ENCODE measurements at regions not wholly inside any gene's neighbourhood (a gene's known extent, or its start where the extent isn't known, plus 50 kb on each side); places are given as distances from the start of the nearest gene placed in this dataset.

DNA sequence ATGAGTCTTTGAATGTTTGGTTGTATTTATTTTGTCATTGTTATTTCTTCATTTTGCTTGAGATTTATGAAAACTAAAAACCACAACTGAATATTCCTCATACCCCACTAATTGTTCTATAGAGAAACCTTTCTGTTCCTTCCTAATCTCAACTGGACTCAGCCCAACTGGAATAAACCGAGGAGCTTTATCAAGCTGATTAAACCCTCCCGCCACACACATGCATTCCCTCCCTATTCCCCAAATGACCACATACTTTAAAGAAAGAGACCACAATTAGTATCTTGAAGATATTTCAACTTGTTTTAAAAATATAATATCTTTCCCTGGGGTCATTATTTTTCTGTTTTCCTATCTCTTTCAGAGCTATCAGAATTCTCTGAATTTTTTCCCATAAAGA is 107.5 kb downstream of the OSR1 start:
- DNase-seq: no peak
- Histone ChIP-seq H3K36me3 (ENCODE audit: insufficient read depth, low read length) (no peaks in the 10 kb centered on the region), H3K27ac (ENCODE audit: low read length) (no peak overlapping the region), H3K27me3 (ENCODE audit: low read length) (no peaks in the 10 kb centered on the region), H3K9ac (ENCODE audit: low read length) (no peak overlapping the region), H2AFZ (ENCODE audit: low read length) (no peak overlapping the region), H4K20me1 (ENCODE audit: insufficient read depth, low read depth, low read length) (no peaks in the 10 kb centered on the region), H3K79me2 (ENCODE audit: low read length) (no peaks in the 10 kb centered on the region), H3K4me1 (ENCODE audit: low read length) (no peaks in the 10 kb centered on the region), H3K9me2 (replicated peaks; ENCODE audit: insufficient read depth, low read length) (no peaks in the 10 kb centered on the region), H3K4me3 (ENCODE audit: low read length) (no peak overlapping the region), H3K4me2 (ENCODE audit: low read depth, low read length, poor library complexity, severe bottlenecking) (no peak overlapping the region), H3K9me3 (ENCODE audit: low read length) (no peaks in the 10 kb centered on the region)

DNA sequence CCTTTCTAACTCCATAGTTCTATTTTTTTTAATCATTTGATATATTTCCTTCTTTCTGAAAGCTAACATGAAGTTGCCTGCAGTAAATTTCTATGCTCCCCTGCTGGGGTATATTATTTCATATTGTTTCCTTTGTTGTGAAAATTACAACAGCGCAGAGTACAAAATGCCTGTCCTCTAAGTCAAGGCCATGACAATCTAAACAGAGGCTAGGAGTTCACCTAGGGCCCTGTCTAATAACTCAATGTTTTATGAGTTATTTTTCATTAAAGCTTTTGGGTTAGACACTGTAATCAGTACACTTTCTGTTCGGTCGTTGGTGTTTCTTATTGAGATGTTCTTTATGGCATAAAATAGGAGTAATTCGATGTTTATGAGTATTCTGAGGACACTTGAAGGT is 111.2 kb downstream of the OSR1 start:
- Histone ChIP-seq H3K4me1 (ENCODE audit: low read length) (no peaks in the 10 kb centered on the region), H3K4me3 (ENCODE audit: low read length) (no peak overlapping the region), H3K36me3 (ENCODE audit: insufficient read depth, low read length) (no peaks in the 10 kb centered on the region), H3K9me2 (replicated peaks; ENCODE audit: insufficient read depth, low read length) (no peaks in the 10 kb centered on the region), H4K20me1 (ENCODE audit: insufficient read depth, low read depth, low read length) (no peaks in the 10 kb centered on the region), H3K9ac (ENCODE audit: low read length) (no peak overlapping the region), H3K27me3 (ENCODE audit: low read length) (no peaks in the 10 kb centered on the region), H3K4me2 (ENCODE audit: low read depth, low read length, poor library complexity, severe bottlenecking) (no peak overlapping the region), H3K9me3 (ENCODE audit: low read length) (no peaks in the 10 kb centered on the region), H2AFZ (ENCODE audit: low read length) (no peak overlapping the region), H3K79me2 (ENCODE audit: low read length) (no peaks in the 10 kb centered on the region), H3K27ac (ENCODE audit: low read length) (no peak overlapping the region)
- no peak for DNase-seq

DNA sequence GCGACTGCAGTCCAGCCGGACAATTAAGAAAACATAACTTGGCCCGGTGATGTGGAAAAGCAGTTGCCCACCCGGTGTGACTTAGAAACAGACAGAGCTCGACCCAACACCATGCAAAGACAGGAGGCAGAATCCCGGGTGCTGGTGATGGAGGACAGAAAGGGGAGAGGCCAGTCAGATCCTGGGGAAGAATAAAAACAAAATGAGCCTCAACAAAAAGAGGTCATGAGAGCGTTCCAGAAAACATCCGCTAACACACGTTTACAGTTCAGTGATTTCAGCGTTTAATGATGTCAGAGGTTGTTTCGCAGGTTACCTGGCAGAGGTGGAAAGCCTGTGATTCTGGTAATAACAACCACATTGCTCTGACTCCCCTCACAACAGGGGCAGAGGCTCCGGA is 111.9 kb downstream of the OSR1 start:
- DNase-seq: no peak
- Histone ChIP-seq H3K4me2 (ENCODE audit: low read depth, low read length, poor library complexity, severe bottlenecking) (no peak overlapping the region), H3K27ac (ENCODE audit: low read length) (no peak overlapping the region), H3K4me1 (ENCODE audit: low read length) (no peaks in the 10 kb centered on the region), H3K4me3 (ENCODE audit: low read length) (no peak overlapping the region), H3K9ac (ENCODE audit: low read length) (no peak overlapping the region), H3K27me3 (ENCODE audit: low read length) (no peaks in the 10 kb centered on the region), H3K9me3 (ENCODE audit: low read length) (no peaks in the 10 kb centered on the region), H4K20me1 (ENCODE audit: insufficient read depth, low read depth, low read length) (no peaks in the 10 kb centered on the region), H3K36me3 (ENCODE audit: insufficient read depth, low read length) (no peaks in the 10 kb centered on the region), H3K79me2 (ENCODE audit: low read length) (no peaks in the 10 kb centered on the region), H3K9me2 (replicated peaks; ENCODE audit: insufficient read depth, low read length) (no peaks in the 10 kb centered on the region), H2AFZ (ENCODE audit: low read length) (no peak overlapping the region)

DNA sequence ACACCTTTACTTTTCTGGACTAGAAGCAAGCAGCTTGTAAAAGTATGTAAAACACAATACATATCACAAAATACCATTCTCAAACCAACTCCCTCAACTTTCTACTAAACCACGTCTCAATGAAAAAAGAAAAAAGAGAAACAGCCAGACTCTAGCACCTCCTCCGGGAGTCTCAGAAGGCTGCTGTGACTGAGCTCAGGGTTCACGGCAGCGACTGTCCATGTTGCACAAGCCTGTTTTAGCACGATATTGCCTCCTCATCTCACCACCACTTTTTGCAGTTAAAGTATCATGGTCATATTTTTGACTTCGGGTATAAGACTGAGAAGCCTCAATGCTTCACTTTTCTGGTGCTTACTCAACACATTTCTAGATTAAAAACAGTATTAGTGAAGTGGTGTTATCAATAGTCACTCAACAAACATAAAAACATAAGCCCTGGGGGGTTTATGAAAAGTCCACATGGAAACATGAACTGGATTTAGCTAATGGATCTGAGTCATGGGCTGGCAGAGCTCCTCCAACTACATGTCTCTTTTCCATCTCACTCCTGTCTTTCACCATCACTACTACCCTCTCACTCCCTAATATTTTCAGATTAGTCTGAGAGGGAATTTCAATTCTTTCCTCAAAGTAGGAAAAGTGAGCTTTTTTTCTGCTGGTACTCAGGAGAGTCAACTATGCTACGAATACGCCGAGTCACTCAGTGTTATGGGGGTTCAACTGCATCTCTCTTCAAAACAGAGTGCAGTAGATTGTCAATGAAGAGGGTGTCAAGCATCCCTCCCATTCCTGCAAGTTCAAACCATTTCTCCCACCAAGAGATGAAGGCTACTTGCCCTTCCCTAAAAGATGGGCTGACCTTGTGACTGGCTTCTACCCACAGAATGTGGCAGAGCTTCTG is 113.7 kb downstream of the OSR1 start:
- no peaks in the 10 kb centered on the region for H3K9me2 ChIP-seq (replicated peaks; ENCODE audit: insufficient read depth, low read length)
- H3K9me3 ChIP-seq (ENCODE audit: low read length): no peaks in the 10 kb centered on the region
- DNase-seq: no peak
- H2AFZ ChIP-seq (ENCODE audit: low read length): no peak overlapping the region
- no peaks in the 10 kb centered on the region for H3K36me3 ChIP-seq (ENCODE audit: insufficient read depth, low read length)
- H3K79me2 ChIP-seq (ENCODE audit: low read length): no peaks in the 10 kb centered on the region
- H3K4me3 ChIP-seq (ENCODE audit: low read length): no peak overlapping the region
- H3K27ac ChIP-seq (ENCODE audit: low read length): no peak overlapping the region
- H4K20me1 ChIP-seq (ENCODE audit: insufficient read depth, low read depth, low read length): no peaks in the 10 kb centered on the region
- H3K4me1 ChIP-seq (ENCODE audit: low read length): no peaks in the 10 kb centered on the region
- no peaks in the 10 kb centered on the region for H3K27me3 ChIP-seq (ENCODE audit: low read length)
- H3K9ac ChIP-seq (ENCODE audit: low read length): no peak overlapping the region
- no peak overlapping the region for H3K4me2 ChIP-seq (ENCODE audit: low read depth, low read length, poor library complexity, severe bottlenecking)

DNA sequence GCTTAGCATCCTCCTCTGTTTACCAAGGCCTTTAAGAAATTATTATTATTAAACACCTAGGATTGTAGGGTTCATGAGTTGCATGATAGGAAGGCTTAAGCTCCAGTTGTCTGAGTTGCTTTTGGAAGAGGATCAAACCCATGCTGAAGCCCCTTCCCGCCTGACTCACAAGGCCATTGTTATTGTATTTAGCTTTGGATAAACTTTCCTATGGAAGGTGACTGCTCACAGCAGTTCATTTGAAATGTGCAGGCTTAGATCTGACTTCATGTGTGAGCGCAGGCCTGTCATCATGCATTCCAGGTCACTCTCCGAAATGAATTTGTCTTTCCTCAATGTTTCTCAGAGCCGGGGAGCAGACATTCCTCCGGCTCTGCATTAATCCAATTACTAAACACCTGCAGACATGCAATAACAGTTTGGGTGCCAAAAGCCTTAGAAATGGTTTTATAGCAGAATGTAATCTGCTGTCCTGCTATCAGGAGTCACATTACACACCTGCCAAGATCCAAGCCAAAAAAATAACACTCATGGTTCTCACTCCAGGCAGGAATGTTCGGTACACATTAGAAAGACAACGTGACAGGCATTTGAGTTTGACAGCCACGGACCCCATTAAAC is 119.9 kb downstream of the OSR1 start:
- Histone ChIP-seq H3K4me3 (ENCODE audit: low read length) (no peak overlapping the region), H3K79me2 (ENCODE audit: low read length) (no peaks in the 10 kb centered on the region), H3K27me3 (ENCODE audit: low read length) (no peaks in the 10 kb centered on the region), H3K27ac (ENCODE audit: low read length) (no peak overlapping the region), H3K36me3 (ENCODE audit: insufficient read depth, low read length) (no peaks in the 10 kb centered on the region), H3K9me3 (ENCODE audit: low read length) (no peaks in the 10 kb centered on the region), H3K9me2 (replicated peaks; ENCODE audit: insufficient read depth, low read length) (no peaks in the 10 kb centered on the region), H3K4me2 (ENCODE audit: low read depth, low read length, poor library complexity, severe bottlenecking) (no peak overlapping the region), H3K9ac (ENCODE audit: low read length) (no peak overlapping the region), H4K20me1 (ENCODE audit: insufficient read depth, low read depth, low read length) (no peaks in the 10 kb centered on the region), H3K4me1 (ENCODE audit: low read length) (no peaks in the 10 kb centered on the region), H2AFZ (ENCODE audit: low read length) (no peak overlapping the region)
- no peak for DNase-seq

DNA sequence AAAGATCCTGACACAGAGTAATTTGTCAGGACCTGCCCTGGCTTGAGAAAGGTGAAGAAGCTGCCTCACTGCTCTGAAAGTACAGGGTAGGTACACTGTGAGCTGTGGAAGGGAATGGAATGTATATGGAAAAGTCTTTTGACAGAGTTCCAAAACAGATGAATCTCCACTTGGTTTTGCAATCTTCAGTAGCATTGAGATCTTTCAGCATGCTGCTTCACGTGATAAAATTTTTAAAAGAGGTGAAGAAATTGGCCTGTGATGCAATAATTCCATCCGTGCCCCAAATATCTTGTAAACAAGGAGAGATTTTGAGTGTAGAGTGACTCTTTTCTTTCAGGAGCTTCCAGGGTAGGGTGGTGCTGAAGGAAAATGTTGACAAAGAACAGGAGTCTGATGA is 123.1 kb downstream of the OSR1 start:
- no peaks in the 10 kb centered on the region for H3K9me2 ChIP-seq (replicated peaks; ENCODE audit: insufficient read depth, low read length)
- H3K9ac ChIP-seq (ENCODE audit: low read length): no peak overlapping the region
- no peaks in the 10 kb centered on the region for H3K79me2 ChIP-seq (ENCODE audit: low read length)
- H3K4me2 ChIP-seq (ENCODE audit: low read depth, low read length, poor library complexity, severe bottlenecking): no peak overlapping the region
- no peaks in the 10 kb centered on the region for H3K27me3 ChIP-seq (ENCODE audit: low read length)
- no peak overlapping the region for H3K27ac ChIP-seq (ENCODE audit: low read length)
- H3K36me3 ChIP-seq (ENCODE audit: insufficient read depth, low read length): no peaks in the 10 kb centered on the region
- no peaks in the 10 kb centered on the region for H3K4me1 ChIP-seq (ENCODE audit: low read length)
- H3K4me3 ChIP-seq (ENCODE audit: low read length): no peak overlapping the region
- H4K20me1 ChIP-seq (ENCODE audit: insufficient read depth, low read depth, low read length): no peaks in the 10 kb centered on the region
- DNase-seq: no peak
- no peak overlapping the region for H2AFZ ChIP-seq (ENCODE audit: low read length)
- no peaks in the 10 kb centered on the region for H3K9me3 ChIP-seq (ENCODE audit: low read length)

DNA sequence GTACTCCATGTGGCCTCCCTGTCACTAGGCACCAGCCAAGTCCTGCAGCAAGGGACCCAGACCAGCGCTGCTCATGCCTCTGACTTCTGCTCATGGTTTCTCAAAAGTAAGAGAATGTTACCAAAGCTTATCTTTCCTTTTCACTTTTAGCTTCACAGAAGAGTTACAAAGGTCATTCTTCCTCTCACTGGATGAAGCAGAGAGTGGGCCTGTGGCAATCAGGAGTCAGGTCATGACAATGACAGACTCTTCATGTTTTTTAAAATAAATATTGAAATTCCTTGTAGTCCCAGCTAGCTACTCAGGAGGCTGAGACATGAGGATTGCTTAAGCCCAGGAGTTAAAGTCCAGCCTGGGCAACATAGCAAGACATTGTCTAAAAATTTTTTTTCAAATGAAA is 126.1 kb downstream of the OSR1 start:
- Histone ChIP-seq H2AFZ (ENCODE audit: low read length) (no peak overlapping the region), H3K36me3 (ENCODE audit: insufficient read depth, low read length) (no peaks in the 10 kb centered on the region), H3K9me2 (replicated peaks; ENCODE audit: insufficient read depth, low read length) (no peaks in the 10 kb centered on the region), H4K20me1 (ENCODE audit: insufficient read depth, low read depth, low read length) (no peaks in the 10 kb centered on the region), H3K4me1 (ENCODE audit: low read length) (no peaks in the 10 kb centered on the region), H3K27ac (ENCODE audit: low read length) (no peak overlapping the region), H3K4me2 (ENCODE audit: low read depth, low read length, poor library complexity, severe bottlenecking) (no peak overlapping the region), H3K9me3 (ENCODE audit: low read length) (no peaks in the 10 kb centered on the region), H3K9ac (ENCODE audit: low read length) (no peak overlapping the region), H3K79me2 (ENCODE audit: low read length) (no peaks in the 10 kb centered on the region), H3K27me3 (ENCODE audit: low read length) (no peaks in the 10 kb centered on the region), H3K4me3 (ENCODE audit: low read length) (no peak overlapping the region)
- DNase-seq: no peak

DNA sequence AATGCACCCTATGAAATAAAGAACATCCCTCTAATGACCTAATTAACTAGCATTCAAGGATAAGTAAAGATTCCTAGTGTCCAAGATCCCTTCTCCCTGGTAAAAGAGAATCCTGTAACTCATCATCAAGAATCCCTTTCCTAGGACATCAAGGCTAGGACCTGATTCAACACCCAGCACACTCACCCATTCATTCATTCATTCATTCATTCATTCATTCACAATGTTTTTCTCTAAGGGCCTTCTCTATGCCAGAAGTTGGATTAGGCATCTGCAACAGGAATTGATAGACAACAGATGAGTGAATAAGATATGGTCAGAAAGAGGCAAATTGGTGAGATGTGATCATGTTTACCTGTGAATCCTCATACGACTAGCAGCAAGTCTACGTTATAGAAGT is 126.8 kb downstream of the OSR1 start:
- H3K36me3 ChIP-seq (ENCODE audit: insufficient read depth, low read length): no peaks in the 10 kb centered on the region
- H3K27ac ChIP-seq (ENCODE audit: low read length): no peak overlapping the region
- H3K27me3 ChIP-seq (ENCODE audit: low read length): no peaks in the 10 kb centered on the region
- H3K79me2 ChIP-seq (ENCODE audit: low read length): no peaks in the 10 kb centered on the region
- no peak for DNase-seq
- no peak overlapping the region for H2AFZ ChIP-seq (ENCODE audit: low read length)
- H3K4me3 ChIP-seq (ENCODE audit: low read length): no peak overlapping the region
- H3K4me2 ChIP-seq (ENCODE audit: low read depth, low read length, poor library complexity, severe bottlenecking): no peak overlapping the region
- no peak overlapping the region for H3K9ac ChIP-seq (ENCODE audit: low read length)
- no peaks in the 10 kb centered on the region for H3K9me3 ChIP-seq (ENCODE audit: low read length)
- H3K9me2 ChIP-seq (replicated peaks; ENCODE audit: insufficient read depth, low read length): no peaks in the 10 kb centered on the region
- no peaks in the 10 kb centered on the region for H3K4me1 ChIP-seq (ENCODE audit: low read length)
- H4K20me1 ChIP-seq (ENCODE audit: insufficient read depth, low read depth, low read length): no peaks in the 10 kb centered on the region

All from Karpas-422 (cell line).